ENCODE measurements at regions not wholly inside any gene's neighbourhood (a gene's known extent, or its start where the extent isn't known, plus 50 kb on each side); places are given as distances from the start of the nearest gene placed in this dataset.

DNA sequence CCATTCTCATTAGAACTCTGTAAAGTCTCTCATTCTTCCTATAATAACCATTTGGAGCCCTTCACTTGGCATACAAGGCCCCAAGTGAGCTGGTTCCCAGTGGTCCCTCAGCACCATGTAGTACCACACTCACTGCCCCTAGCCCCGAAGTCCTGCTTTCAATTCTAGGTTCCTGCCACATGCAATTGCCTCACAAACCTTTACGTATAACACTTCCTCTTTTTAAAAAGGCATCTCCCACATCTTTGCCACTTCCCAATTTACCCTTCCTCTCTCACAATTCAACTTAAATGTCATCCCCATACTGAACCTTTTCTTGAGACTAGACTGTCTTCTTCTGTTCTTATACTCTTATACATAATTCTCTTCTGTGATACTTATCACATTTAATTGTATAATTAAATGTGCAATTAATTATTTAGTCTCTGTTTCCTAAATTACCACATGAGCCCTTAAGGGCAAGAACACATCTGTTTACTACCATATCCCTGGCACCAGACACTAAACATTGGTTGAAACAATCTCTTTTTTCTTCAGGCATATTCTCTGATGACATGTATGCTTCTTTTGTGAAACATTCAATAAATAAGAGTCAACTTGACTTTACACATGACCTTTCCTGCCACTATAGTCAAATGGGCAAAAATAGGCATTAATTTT lies 304.0 kb downstream of the SPRY2 start:
- no peak for DNase-seq (ENCODE audit: low spot score)

- no peak for DNase-seq (ENCODE audit: low spot score)
Measured at GRCh38 chr13:80035096-80035495, 305.8 kb downstream of the SPRY2 start.

GRCh38 chr13:80033951-80034350 lies 307.0 kb downstream of the SPRY2 start:
- DNase-seq (ENCODE audit: low spot score), result no peak

DNA sequence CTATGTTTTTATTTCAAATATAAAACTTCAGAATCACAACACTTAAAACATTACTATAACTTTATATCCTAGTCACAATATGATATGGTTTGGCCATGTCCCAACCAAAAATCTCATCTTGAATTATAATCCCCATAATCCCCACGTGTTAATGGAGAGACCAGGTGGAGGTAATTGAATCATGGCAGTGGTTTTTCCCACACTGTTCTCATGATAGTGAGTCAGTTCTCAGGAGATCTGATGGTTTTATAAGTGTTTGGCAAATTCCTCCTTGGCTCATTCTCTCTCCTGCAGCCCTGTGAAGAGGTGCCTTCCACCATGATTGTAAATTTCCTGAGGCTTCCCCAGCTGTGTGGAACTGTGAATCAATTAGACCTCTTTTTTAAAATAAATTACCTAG lies 307.6 kb downstream of the SPRY2 start:
- DNase-seq (ENCODE audit: low spot score), result peak; percentile 21

GRCh38 chr13:80030491-80030890 lies 310.4 kb downstream of the SPRY2 start:
- DNase-seq (ENCODE audit: low spot score), result peak; percentile 57

DNA sequence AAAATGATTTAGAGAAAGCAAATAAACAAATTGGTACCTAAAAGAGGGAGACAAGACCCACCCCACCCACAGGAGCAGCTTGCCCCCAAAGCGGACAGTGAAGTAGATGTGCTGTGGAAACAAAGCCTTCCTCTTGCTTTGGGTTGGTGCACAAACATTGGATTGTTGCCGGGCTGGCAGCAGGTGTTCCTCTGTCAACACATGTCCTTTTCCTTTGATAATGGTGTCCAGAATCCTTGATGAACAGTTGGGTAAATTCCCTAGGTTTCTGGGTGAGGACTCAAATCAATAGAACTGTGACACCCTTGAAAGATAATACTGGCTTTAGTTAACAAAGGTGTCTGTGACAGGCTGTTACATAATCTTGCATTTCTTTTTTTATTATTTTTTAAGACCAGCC lies 311.8 kb downstream of the SPRY2 start:
- DNase-seq (ENCODE audit: low spot score), result no peak

DNA sequence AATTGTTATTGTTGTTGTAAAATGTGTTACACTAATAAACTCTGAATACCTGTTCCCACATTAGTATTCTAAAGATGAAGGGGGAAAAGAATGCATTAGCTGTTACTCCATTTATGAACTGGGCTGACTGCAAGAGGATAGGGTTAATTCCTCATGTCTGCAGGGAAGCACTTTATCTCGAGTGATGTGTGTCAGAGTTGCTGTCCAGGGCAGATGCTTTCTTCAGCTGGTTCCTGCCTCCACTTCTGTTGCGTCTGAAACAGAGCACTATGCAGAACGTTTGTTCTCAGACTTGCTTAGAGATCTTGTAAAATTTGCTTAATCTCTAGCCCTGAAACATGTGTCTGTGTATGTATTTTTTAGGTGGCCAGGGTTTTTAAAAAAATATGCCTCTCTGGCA lies 318.8 kb downstream of the SPRY2 start:
- no peak for DNase-seq (ENCODE audit: low spot score)

DNA sequence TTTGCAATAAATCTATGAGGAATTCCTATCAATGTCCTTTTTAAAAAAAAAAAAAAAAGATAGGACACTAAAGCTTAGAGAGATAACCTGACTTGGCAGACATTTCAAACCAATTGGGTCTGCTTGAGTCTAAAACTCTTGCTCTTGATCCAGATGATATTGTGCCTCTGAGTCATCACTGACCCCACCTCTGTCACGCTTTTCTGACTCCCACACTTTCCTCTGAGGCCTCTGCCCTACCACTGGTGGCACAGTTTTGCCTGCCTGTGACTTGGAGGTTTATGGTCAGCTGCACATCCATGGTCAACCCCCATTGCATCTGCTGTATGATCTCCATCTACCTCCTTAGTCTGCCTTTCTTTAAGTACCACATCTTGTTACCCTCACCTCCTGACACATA lies 328.7 kb downstream of the SPRY2 start:
- DNase-seq (ENCODE audit: low spot score), result peak; percentile 83

GRCh38 chr13:80011448-80012212 lies 329.3 kb downstream of the SPRY2 start:
- no peak for DNase-seq (ENCODE audit: low spot score)

GRCh38 chr13:80010846-80011245 lies 330.1 kb downstream of the SPRY2 start:
- DNase-seq (ENCODE audit: low spot score), result no peak

DNA sequence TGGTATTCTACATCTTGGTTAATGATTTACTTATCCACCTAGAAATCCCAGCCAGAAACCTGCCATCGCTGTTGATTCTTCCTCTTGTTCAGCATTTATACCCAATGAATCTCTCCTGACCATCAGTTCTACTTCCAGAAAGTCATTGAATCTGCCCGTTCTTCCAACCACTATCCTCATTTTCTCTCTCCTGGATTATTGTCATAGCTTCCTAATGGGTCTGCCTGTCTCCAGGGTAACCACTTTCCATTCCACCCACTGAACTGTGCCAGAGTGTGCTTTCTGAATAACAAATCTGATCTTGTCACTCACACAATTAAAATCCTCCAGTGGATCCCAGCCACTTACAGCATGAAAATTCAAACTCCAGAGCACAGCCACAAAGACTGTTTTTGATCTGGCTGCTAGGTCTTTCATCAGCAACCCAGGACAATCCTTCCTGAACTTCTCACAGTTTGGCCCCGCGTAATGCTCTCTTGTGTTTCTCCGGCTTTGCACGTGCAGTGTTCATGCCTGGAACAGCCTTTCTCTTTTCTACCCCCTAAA lies 330.6 kb downstream of the SPRY2 start:
- DNase-seq (ENCODE audit: low spot score), result peak; percentile 73

DNA sequence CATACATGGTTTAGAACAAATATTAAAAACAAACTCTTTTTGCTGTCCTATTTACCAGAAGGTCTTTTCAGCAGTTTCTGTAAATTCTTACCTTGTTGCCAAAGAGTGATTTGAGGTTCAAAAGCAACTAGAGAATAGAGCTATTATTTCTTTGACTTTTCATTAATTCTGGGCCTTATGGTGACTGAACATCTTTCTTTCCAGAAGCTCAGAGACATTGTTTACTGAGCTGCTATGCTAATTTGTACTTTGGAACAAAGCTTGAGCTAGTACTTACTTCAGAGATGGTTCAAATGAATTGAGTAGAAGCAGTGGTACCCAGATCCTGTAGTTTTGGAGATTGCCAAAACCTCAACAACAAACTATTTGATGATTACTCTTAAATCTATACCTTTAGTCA lies 331.2 kb downstream of the SPRY2 start:
- no peak for DNase-seq (ENCODE audit: low spot score)

DNA sequence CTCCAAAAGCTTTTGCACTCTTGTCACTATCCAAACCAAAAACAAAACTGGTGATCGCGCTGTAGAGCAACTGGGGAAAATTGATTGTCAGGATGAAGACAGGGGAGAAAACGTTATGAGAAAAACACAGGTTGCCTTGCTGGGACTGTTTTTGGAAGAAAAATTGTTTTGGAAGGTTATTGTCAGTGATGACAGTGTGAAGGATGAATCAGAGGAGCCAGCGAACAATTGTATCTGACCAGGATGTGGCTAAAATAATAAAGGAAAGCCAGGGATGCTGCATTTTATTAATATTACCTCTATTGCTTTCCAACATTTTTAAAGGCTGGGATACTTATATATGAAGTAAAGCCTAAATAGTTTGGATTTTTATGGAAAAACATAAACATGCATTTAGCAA lies 334.0 kb downstream of the SPRY2 start:
- DNase-seq (ENCODE audit: low spot score), result no peak

DNA sequence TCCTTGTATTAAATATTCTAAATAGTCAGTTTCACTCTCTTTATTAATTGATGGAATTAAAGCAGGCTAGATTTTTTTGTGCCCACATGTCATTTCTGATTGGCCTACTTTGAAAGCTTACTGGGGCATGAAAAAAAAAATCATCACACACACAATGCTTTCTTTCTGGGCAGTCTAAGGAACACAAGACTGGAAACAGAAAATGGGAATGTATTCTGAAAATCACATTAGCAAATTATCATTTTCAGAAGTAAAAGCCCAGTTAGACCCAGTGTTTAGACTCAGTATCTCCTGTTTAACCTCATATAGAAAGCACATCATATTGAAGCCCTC lies 339.4 kb downstream of the SPRY2 start:
- DNase-seq (ENCODE audit: low spot score), result no peak

GRCh38 chr13:80000684-80001509 lies 340.0 kb downstream of the SPRY2 start:
- DNase-seq (ENCODE audit: low spot score), result no peak

- no peak for DNase-seq (ENCODE audit: low spot score)
Measured at GRCh38 chr13:79999601-80000000, 341.3 kb downstream of the SPRY2 start.

- DNase-seq (ENCODE audit: low spot score), result no peak
Measured at GRCh38 chr13:79998381-79998880, 342.5 kb downstream of the SPRY2 start.

DNA sequence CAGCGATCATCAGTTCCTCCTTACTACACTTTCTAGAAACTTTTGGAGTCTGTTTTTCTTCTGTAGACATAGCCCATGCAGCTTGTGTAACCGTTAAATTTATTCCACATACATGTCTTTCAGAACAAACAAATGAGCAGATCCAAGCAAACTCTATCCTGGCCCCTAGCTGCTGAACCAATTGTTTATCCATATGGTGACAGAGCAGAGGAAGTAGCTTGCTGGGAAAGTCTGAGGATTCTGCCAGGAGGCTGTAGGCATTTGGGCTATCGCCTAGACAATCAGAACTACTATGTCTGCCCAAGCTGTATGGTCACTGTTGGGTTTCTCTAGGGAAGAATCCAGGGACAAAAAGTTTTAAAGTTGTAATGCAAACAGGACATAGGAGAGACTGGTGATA lies 343.7 kb downstream of the SPRY2 start:
- no peak for DNase-seq (ENCODE audit: low spot score)

DNA sequence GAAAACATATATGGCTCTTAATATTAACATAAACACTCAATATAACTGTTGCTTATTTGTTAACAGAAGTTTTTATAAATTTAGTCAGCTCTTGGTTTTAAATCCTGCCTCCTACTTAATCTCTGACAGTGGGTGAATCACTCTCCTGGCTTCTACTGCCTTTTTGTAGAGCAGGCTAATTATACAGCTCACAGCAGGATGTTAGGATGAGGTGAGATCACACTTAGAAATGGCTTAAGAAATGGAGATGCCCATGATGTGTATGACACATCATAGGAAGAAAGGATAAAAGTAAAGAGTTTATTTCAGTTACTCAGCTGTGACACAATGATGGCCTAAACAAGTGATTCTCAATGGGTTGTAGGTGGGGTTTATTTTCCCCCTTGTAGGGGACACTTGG lies 345.6 kb downstream of the SPRY2 start:
- DNase-seq (ENCODE audit: low spot score), result peak; percentile 93

DNA sequence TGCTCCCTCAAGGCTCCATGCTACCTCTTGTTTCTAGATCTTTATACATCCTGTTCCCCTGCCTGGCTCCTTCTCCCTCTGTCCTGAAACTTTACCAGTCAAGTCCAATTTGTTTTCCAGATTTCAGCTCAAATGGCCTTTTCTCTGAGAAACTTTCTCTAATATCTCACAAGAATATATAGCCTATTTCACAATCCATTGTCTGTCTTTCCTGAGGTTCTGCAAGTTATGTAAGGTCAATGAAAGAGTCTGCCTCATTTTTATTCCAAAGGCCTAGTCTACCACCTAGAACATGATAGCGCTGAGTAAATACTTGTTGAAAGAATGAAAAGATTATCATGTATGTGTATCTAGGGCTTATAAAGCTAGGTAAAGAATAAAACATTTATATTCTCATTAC lies 348.8 kb downstream of the SPRY2 start:
- no peak for DNase-seq (ENCODE audit: low spot score)

- DNase-seq (ENCODE audit: low spot score), result no peak
Measured at GRCh38 chr13:79990048-79990447, 350.9 kb downstream of the SPRY2 start.

- peak; percentile 36 for DNase-seq (ENCODE audit: low spot score)
Measured at GRCh38 chr13:79989217-79989661, 351.7 kb downstream of the SPRY2 start.

DNA sequence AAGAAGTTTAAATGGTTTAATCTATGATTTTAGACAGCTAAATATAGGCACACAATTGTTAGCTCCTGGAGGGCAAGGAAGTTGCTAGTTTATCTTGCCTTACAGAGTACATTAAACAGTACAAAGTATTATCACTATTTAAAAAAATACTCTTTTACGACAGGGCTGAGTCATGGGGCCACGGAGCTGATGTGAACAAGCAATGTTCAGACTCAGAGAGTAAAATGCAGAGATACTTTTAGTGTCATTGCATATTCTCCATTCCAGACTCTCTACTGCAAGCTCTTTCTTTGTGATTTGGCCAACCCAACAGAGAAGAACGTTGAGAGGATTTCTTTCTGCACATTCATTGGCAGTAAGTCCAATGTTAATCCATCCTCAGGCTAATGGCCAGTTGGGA lies 352.4 kb downstream of the SPRY2 start:
- no peak for DNase-seq (ENCODE audit: low spot score)
